ENCODE measurements at regions not wholly inside any gene's neighbourhood (a gene's known extent, or its start where the extent isn't known, plus 50 kb on each side); places are given as distances from the start of the nearest gene placed in this dataset.

- no peak for TF ChIP-seq ATF2 (IDR thresholded peaks at IDR 0.05; ENCODE audit: low read length)
These were observed 692.6 kb upstream of the TMEFF2 start (continued) for GRCh38 chr2:192887337-192887736.
